ENCODE measurements at regions not wholly inside any gene's neighbourhood (a gene's known extent, or its start where the extent isn't known, plus 50 kb on each side); places are given as distances from the start of the nearest gene placed in this dataset.

DNA sequence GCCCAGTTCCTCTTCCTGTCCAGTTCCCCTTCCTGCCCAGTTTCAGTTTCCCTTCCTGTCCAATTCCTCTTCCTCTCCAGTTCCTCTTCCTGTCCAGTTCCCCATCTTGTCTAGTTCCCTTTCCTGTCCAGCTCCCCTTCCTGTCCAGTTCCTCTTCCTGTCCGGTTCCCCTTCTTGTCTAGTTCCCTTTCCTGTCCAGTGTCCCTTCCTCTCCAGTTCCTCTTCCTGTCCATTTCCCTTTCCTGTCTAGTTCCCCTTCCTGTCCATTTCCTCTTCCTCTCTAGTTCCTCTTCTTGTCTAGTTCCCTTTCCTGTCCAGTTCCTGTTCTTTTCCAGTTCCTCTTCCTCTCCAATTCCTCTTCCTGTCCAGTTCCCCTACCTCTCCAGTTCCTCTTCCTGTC is 68.1 kb upstream of the ADCY1 start:
- TF ChIP-seq CTCF (conservative IDR thresholded peaks at IDR 0.05; ENCODE audit: low read depth, low read length) (no peak), SMC3 (IDR thresholded peaks at IDR 0.05; ENCODE audit: low read depth, low read length) (no peak), MXI1 (IDR thresholded peaks at IDR 0.05; ENCODE audit: borderline replicate concordance, low read depth, low read length) (no peak), POLR2A (IDR thresholded peaks at IDR 0.05; ENCODE audit: low read depth, low read length) (no peak), USF2 (IDR thresholded peaks at IDR 0.05; ENCODE audit: low read depth, low read length) (no peak), BHLHE40 (IDR thresholded peaks at IDR 0.05; ENCODE audit: low read depth, low read length) (no peak)
